Skin of body (tissue), 1 donor: ENCODE measurements at regions not wholly inside any gene's neighbourhood (a gene's known extent, or its start where the extent isn't known, plus 50 kb on each side); places are given as distances from the start of the nearest gene placed in this dataset.
"Not testable (repeated sequence)": the region's sequence is repeated elsewhere in the genome, so short reads cannot be mapped to it uniquely, and the experiment has no call there.

ENCODE experiments used
- DNase-seq: peaks from one replicate; lab custom pipeline; 2025; lab: John Stamatoyannopoulos, UW

DNA sequence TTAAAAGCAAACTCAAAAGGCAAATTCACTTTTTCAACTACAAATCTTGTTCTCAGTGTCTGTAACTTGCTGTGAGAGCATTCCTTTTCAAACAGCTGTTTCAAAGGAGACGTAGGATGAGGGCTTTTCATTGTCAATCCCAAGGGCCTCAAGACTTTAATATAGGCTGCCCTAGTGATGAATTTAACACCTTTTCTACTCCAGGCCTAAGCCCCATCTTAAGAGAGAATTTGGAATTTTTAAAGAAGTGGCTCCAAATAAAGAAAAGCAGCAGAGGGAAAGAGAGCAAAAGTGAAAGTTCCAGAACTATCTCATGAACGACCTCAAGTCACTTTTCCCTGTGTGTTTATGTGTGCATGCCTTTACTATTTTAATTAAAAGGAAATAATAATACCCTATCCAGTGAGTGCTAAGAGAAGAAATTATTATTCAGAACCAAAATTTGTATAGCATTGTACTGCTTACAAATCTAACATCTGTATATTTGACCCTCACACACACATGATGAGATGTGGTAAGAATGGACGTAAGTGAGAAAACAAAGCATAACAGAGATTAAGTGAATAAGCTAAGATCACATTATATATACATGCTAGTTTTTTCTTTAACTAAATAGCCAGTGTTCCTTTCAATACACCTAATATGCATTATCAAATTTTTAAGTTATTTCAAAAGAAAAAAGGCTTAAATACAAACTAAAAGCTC is 196.4 kb downstream of the VGLL3 start:
- no peak for DNase-seq

DNA sequence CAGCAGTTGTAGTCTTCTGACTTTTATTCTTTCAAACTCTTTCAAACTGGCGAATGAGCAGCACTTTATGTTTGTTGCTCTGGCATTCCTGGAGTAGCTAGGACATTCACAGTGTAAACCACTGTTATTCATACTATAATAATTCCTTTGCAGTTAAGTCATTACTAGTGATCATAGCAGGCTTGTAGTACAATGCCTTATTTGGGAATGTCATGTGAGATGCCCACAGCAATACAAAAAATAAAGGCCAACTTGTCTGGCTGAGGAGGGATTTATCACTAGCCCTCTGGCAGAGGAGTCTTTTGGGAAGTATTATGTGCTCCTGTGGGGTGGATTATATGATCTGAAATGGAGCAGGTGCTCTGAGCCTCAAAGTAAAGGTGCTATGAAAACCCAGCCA is 197.2 kb downstream of the VGLL3 start:
- peak; percentile 76 for DNase-seq

DNA sequence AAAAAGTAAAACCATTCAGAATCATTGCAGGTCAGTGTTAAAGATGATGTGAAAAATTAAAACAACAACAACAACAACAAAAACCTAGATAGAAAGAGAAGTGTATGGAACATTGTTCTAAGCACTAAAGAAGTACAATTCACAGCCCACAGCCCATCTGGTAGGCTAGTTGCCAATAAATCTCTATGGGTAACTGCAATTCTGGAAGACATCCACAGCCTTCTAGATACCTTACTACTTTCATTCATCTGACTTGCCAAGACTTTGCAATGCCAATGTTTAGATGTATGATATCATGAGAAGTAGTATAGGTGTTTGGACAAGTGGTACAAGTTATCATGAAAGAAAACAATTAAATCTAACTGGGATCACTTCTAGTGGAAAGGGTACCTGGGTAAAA is 198.6 kb downstream of the VGLL3 start:
- no peak for DNase-seq

DNA sequence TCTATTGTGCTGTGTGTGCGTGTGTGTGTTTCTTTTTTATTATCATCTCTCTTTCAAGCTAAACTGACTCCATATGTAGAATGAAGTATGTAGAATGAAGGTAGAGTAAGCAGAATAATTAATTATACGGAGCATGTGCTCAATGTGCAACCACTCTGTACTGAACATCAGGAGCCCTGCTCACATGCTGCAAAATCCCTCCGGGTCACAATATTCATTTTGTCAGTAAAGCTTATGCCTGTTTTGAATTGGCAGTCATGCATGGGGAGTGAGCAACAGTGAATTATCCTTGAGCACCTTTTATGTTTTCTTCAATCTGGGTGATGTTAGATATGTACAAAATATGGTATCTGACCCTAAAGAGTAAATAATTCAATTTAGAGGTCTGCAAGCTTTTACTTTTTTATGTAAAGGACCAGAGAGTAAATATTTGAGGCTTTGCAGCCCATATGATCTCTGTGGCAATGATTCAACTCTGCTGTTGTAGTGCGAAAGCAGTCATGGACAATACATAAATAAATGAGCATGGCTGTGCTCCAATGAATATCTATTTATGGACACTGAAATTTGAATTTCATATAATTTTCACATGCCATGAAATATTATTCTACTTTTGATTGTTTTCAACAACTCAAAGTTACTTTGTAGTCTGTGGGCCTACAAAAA is 199.9 kb downstream of the VGLL3 start:
- DNase-seq: no peak

DNA sequence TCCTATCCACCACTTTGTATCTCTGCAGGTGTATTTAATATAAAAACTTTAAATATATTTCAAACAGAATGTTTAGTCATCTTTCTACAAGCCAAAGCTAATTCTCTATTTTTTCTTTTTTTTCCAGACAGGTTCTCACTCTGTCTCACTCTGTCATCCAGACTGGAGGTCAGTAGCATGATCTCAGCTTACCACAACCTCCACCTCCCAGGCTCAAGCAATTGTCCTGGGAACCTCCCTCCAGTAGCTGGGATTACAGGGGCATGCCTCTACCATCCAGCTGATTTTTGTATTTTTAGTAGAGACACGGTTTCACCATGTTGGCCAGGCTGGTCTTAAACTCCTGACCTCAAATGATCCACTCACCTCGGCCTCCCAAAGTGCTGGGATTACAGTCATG is 202.6 kb downstream of the VGLL3 start:
- DNase-seq: no peak

DNA sequence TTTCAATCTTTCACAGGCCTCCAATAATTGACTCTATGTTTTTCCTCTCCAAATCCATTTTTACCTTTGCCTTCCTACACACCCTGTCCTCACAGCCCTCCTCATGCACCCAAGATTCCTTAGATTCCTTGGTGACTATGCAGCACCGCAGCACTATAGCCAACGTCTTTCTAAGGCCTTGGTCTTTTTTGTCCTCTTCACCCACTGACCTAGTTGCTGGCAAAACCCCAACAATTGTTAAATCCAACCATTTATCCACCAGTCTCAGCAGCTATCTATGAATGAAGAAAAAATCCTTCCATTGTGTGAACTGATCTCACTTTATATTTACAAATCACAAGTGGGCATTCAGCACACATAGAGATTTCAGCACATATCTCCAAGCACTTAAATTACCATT is 203.9 kb downstream of the VGLL3 start:
- DNase-seq: no peak

DNA sequence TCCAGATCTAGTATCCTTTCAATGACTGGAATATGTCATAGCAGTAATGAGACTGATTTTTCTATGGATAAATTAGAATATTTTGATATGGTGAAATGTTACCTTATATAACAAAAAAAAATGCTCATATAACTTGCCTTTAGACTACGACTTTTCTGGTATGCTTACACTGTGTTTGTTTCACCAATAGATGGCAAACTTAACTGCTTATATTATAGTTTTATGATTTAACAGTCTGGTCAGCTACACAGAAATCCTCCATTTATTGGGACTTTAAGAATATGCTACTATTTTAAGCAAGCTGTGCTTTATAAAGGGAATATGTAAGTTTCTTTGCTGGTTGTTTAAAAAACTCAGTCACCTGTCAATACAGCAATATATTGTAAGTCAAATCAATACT is 205.6 kb downstream of the VGLL3 start:
- DNase-seq: peak; percentile 40

DNA sequence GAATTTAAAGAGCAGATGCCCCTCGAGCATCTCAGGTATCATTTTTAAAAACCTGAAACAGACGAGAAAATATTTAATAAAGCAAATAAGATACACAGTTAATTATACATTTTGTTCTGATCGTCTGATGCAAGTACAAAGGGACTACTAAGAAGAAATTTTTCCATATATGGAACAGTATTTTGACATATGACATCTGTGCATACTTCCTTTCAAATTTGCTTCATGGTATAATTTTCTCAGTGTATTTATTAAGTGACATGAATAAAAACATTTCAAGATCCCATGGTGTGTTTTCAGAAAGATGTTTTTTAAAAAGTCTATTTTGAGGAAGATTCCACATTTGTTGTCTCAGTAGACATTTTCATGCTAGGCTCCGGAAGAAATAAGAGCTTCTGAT is 208.1 kb downstream of the VGLL3 start:
- no peak for DNase-seq

DNA sequence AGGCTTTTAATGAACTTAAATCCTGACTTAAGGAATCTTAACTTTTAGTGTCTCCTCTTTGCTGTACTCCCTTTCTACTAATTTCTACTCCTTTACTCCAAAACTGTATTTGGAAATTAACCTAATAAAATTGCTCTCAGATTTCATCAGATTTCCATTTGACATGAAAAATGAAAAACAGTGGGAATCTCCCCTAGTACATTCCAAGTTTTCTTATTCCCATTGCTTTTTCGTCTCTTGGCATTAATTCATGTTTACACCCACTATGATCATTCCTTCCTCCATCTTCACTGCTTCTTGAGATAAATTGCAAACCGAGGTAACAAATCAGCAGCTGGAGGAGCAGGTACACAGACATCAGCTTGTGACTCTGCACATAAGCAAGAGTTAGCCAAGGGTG is 208.7 kb downstream of the VGLL3 start:
- DNase-seq: no peak

DNA sequence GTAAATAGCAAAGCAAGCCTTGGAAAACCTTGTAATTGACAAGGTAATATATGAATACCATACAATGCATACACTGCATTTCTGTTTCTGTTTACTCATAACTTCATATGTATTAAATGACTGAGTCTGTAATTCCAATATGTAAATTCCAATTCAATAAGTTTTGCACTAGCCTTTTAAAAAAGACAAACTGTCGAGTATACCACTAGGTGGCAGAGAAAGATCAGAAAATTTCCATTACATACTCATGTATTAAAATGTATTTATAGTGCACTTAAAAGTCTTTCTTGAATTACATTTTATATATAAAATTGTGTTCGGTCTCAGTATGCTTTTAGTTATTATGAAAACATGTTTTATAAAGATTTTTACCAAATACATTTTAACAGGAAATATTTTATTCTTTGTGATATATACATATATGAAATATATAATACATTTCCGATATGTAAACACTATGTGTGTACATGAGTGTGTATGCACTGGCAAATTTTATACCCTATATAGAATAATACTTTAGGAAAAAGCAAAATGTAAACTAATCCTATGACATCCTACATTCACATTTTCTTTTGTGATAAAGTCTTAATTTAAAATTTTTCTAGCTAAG is 216.8 kb downstream of the VGLL3 start:
- peak; percentile 46 for DNase-seq

DNA sequence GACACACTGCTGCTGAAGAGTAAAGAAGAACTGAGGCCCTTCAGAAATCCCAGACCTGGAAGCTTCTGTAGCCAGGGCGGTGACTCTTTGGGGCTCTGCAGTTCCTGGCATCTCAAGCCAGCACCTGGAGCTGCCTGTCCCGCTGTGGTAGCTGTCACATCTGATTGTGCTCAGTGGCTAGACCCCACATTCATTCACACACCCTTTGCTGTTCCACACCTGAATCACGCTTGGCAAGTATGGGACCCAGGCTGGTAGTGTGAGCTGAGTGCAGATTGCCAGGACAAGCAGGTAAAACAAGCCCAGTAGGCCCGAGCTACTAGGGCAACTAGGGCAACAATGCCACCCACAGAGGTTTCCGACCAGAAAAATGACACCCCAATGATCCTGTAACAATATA is 218.2 kb downstream of the VGLL3 start:
- DNase-seq: no peak

DNA sequence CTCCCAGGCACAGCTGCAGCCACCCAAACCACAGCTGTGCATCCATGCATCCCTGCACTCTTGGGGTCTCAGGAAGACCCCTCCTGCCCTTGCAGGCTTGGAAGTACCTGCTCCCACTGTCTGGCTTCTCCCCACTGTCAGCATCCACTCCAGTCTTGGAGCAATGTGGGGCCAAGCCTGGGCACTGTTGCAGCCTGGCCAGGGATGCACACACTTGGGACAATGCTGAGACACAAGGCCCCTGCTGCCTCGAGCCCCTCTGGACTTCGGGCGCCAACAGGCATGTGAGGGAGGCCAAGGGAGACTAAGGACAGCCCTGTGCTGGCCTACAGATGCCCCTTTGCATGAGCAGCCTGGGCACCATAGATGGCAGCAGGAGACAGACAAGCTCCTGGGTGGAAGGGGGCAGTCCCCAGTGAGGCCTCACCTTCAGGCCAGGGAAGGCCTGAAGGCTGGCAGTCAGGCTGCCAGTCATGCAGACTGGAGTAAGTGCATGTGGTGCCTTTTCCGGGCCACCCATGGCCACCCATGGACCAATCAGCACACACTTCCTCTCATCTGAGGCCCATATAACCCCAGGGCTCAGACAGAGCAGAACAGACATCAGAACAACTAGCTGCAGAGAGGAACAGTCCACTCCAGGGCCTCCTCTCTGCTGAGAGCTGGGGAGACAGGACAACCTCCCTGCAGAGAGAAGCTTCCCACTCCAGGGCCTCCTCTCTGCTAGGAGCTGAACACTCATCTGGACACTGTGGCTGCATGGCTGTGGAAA is 219.0 kb downstream of the VGLL3 start:
- no peak for DNase-seq

DNA sequence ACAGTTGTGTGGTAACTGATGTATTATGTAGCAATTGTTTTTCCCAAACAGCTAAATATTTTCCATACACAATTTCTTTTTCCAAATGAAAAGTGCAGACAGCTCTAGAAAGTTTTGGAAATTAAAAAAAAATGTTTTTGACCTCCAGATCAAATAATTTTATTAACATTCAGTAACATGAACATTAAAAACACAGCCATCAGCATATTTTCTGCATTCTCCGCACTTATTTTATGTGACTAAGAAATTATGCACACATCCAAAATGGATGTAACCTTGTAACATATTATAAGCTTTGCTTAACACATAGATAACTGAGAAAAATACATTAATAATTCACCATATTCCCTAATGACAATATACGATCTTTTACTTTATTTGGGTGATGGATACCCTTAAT is 224.6 kb downstream of the VGLL3 start:
- peak; percentile 29 for DNase-seq

DNA sequence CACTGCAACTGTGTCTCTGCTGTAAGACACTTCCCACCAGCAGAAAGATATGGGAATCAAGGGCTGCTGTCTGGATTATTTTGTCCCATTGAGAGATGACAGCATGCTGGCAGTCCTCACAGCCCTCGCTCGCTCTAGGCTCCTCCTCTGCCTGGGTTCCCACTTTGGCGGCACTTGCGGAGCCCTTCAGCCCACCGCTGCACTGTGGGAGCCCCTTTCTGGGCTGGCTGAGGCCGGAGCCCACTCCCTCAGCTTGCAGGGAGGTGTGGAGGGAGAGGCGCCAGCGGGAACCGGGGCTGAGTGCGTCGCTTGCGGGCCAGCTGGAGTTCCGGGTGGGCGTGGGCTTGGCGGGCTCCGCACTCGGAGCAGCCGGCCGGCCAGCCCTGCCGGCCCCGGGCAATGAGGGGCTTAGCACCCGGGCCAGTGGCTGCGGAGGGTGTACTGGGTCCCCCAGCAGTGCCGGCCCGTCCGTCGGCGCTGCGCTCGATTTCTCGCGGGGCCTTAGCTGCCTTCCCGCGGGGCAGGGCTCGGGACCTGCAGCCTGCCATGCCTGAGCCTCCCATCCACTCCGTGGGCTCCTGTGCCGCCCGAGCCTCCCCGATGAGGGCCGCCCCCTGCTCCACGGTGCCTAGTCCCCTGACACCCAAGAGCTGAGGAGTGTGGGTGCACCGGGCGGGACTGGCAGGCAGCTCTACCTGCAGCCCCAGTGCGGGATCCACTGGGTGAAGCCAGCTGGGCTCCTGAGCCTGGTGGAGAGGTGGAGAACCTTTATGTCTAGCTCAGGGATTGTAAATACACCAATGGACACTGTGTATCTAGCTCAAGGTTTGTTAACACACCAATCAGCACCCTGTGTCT is 233.4 kb downstream of the VGLL3 start:
- DNase-seq: not testable (repeated sequence)

DNA sequence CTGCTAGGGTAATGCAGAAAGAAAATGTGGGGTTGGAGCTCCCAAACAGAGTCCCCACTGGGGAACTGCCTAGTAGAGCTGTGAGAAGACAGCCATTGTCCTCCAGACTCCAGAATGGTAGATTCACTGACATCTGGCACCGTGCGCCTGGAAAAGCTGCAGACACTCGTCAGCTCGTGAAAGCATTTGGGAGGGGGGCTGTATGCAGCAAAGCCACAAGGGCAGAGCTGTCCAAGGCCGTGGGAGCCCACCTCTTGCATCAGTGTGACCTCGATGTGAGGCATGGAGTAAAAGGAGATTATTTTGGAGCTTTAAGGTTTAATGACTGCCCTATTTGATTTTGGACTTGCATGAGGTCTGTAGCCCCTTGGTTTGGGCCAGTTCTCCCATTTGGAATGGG is 242.9 kb downstream of the VGLL3 start:
- DNase-seq: no peak

DNA sequence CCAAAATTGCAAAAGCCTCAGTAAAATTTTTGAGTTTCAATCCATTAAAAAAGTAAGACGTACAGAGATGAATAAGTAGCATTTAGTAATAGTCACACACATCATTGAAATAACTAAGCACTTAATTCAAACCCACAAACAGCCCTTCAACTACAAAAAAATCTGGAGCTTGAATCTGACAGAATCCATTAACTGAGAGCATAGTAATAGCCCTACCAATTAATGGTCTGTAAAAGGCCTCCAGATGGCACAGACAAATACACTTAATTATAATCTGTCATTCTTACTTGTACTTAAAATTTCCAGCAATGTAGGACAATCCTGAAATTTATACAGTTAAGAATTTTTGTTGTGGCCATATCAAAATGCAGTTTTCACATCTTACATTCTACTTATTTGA is 246.9 kb downstream of the VGLL3 start:
- DNase-seq: no peak

DNA sequence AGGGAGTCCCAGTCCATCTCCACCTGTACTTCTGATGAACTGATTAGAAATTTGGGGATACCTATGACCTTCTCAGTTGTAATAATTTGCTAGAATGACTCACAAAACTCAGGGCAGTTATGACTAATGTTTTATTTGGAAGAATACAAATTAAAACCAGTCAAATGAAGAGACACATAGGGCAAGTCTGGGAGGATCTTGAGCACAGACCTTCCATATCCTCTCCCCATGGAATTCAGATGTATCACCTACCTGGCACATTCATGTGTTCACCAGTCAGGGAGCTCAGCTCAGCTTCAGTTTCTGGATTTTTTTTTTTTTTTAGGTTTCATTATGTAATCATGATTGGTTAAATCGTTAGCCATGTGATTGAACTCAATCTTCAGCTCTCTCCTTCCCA is 247.7 kb downstream of the VGLL3 start:
- DNase-seq: no peak

DNA sequence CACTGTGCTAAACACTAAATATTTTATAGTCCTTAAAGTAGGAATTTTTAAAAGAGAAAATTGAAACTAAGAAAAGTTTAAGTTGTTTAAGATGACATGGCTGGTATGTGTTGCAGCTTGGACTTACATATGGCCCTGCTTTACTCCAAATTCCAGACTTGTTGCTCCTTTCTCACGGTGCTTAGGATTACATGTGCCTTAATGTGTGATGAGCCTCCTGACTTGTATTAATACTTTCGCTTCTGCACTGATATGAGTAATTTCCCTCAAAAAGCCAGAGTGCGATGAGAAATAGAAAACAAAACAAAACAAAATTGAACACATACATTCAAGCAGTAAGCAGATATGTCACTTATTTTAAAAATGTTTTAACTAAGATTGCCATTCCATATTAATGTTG is 250.2 kb downstream of the VGLL3 start:
- DNase-seq: no peak

DNA sequence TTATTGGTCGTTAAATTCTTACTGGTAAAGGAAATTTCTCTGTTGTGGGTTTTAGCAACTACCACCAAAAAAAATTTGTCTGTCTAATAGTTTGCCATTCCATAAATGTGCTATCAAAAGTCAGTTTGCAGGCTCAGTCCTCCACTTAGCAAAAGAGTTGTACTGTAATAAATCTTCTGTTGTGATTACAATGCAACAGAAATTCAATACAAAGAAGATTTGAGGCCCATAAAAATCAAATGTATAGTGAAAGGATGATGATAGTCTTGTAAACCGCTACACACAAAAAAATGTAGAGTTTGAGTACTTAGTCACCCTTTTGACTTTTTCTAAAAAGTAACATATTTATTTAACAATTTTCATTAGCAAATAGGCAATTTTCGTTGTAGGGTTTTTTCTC is 251.7 kb downstream of the VGLL3 start:
- DNase-seq: no peak

DNA sequence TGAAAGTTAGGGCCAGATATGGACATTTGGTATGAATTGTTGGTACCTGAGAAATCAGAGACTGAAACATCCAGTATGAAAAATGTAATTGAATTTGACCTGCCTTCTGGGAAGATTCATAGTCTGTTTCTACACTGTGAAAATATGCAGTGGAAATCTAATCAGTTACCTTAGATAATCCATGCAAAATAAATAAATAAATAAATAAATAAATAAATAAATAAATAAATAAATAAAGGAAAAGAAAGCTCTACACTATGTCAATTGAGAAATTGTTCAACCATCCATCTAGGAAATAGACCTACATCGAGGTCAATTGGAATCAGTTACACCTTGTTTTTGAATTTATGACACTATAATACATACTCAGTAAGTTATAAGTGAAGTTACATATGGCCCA is 252.3 kb downstream of the VGLL3 start:
- DNase-seq: no peak

DNA sequence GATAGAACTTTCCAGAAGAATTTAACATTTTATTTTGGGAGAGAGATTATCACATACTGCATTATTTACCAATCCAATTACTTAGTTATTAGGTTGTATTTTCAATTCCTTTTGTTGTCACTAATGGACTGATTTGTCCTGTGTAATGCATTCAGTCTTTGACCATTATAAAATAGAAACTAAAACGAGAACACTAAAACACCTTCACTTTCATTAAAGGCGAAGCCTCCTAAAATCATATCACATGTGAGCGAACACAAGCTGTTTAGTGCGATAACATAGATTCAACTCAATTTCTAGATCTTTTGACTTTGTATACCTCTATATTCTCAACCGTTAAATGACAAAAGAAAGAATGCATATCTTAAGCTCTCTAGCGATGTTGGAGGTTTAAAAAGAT is 253.4 kb downstream of the VGLL3 start:
- DNase-seq: no peak
